Mesendoderm (in vitro differentiated cells): ENCODE measurements at regions not wholly inside any gene's neighbourhood (a gene's known extent, or its start where the extent isn't known, plus 50 kb on each side); places are given as distances from the start of the nearest gene placed in this dataset.

Source experiments
- DNase-seq: peaks from one replicate; pipeline ENCODE4 v3.0.0; 2013
- H2AK5ac ChIP-seq: 2 replicates; pipeline ENCODE4 v1.6.1; 2013; ENCODE audit warnings: low read length, inconsistent platforms
- H2BK120ac ChIP-seq: 2 replicates; pipeline ENCODE4 v1.6.1; 2013; ENCODE audit warnings: low read depth, mild to moderate bottlenecking, low read length, moderate library complexity, mixed read lengths
- H2BK15ac ChIP-seq: replicated peaks from 2 replicates; pipeline ENCODE4 v1.6.1; 2013; ENCODE audit warnings: low read depth, mild to moderate bottlenecking, moderate library complexity
- H2BK5ac ChIP-seq: 2 replicates; pipeline ENCODE4 v1.6.1; 2013; ENCODE audit warnings: low read length, inconsistent platforms
- H3K18ac ChIP-seq: 2 replicates; pipeline ENCODE4 v1.6.1; 2013; ENCODE audit warnings: mild to moderate bottlenecking, low read length, mixed read lengths
- H3K23ac ChIP-seq: one replicate; pipeline ENCODE4 v1.6.1; 2013; ENCODE audit warnings: low read length
- H3K27ac ChIP-seq: 2 replicates; pipeline ENCODE4 v1.5.1; 2013; ENCODE audit warnings: low read depth, mild to moderate bottlenecking, inconsistent platforms, low read length, moderate library complexity
- H3K27me3 ChIP-seq: 2 replicates; pipeline ENCODE4 v1.6.1; 2013; ENCODE audit warnings: low read length, control low read depth, mild to moderate bottlenecking, inconsistent platforms; ENCODE audit not compliant: insufficient read depth, poor library complexity
- H3K36me3 ChIP-seq: 2 replicates; pipeline ENCODE4 v1.6.1; 2013; ENCODE audit warnings: low read length, inconsistent platforms; ENCODE audit not compliant: control insufficient read depth, insufficient read depth
- H3K4ac ChIP-seq: one replicate; pipeline ENCODE4 v1.6.1; 2013; ENCODE audit warnings: low read depth, mild to moderate bottlenecking, low read length, moderate library complexity
- H3K4me1 ChIP-seq: 2 replicates; pipeline ENCODE4 v1.6.1; 2013; ENCODE audit warnings: low read depth, low read length, inconsistent platforms; ENCODE audit not compliant: control insufficient read depth
- H3K4me2 ChIP-seq: 2 replicates; pipeline ENCODE4 v1.6.1; 2013; ENCODE audit warnings: low read length
- H3K4me3 ChIP-seq: 2 replicates; pipeline ENCODE4 v1.5.1; 2013; ENCODE audit warnings: mild to moderate bottlenecking, low read length
- H3K56ac ChIP-seq: one replicate; pipeline ENCODE4 v1.6.1; 2013; ENCODE audit warnings: low read length
- H3K79me1 ChIP-seq: 2 replicates; pipeline ENCODE4 v1.6.1; 2013; ENCODE audit warnings: low read length, inconsistent platforms
- H3K79me2 ChIP-seq: 2 replicates; pipeline ENCODE4 v1.6.1; 2013; ENCODE audit warnings: mild to moderate bottlenecking, low read length; ENCODE audit not compliant: control insufficient read depth, insufficient read depth
- H3K9ac ChIP-seq: 2 replicates; pipeline ENCODE4 v1.6.1; 2013; ENCODE audit warnings: low read length, inconsistent platforms
- H4K5ac ChIP-seq: one replicate; pipeline ENCODE4 v1.6.1; 2013; ENCODE audit warnings: low read length
- H4K8ac ChIP-seq: one replicate; pipeline ENCODE4 v1.6.1; 2013; ENCODE audit warnings: low read depth, mild to moderate bottlenecking, control low read depth, low read length, moderate library complexity
- WGBS: extraction: QIAGEN DNeasy Blood & Tissue Kit; methylation state at CpG from one replicate; pipeline ENCODE4 v1.1.7; 2013; ENCODE audit warnings: low lambda C conversion rate, missing lambda C conversion rate; ENCODE audit not compliant: insufficient coverage; ENCODE audit errors: extremely low coverage; 5-methylcytosine and 5-hydroxymethylcytosine counted together

DNA sequence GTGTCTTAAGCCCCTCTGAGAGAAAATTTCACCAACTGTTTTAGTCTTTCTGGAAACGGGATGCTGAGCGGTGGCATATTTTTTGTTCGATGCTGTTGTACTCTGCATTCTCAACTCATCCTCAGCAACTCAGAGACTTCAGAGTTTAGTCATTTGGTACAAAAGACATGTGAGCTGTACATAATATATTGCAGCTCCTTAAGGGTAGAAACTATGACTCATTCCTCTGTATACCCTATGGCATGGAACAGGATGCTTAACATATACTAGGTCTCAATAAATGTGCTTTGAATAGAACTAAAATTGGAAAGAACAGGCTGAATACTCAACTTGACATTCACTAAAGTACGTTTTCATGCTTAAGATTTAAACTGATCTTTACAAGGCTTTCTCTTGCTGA is 130.5 kb upstream of the SLITRK2 start:
- Histone ChIP-seq H3K23ac (no peak overlapping the region), H3K27me3 (no peaks in the 10 kb centered on the region), H3K4me1 (no peaks in the 10 kb centered on the region), H3K9ac (no peak overlapping the region), H3K56ac (no peak overlapping the region), H4K8ac (no peak overlapping the region), H2BK120ac (no peak overlapping the region), H3K27ac (no peak overlapping the region), H3K4me3 (no peak overlapping the region), H3K36me3 (no peaks in the 10 kb centered on the region), H3K4ac (no peak overlapping the region), H2BK15ac (no peak overlapping the region), H3K18ac (no peak overlapping the region), H3K79me2 (no peaks in the 10 kb centered on the region), H2AK5ac (no peak overlapping the region), H3K4me2 (no peak overlapping the region), H3K79me1 (no peaks in the 10 kb centered on the region), H2BK5ac (no peak overlapping the region), H4K5ac (no peak overlapping the region)
- DNase-seq, result no peak
- no CpG with 5 or more reads among the region's 4 CpGs for WGBS

DNA sequence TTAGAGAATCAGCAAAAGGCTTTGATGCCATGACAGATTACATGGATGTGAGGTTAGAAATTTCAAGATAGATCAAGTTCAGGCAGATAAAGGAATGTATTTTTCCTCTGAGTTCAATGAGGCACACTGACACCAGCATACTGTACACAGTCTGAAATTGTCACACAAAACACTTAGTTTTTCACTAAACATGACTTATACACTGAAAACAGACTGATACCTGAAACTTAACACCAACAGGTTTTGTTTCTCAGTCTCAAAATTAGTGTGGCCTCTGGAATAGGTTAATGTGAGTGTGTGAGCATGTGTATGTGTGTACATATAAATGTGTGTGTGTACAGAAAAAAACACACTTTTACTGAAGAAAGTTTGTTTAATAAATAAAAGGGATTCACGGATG is 129.9 kb upstream of the SLITRK2 start:
- no peak overlapping the region for H3K56ac ChIP-seq
- no peak overlapping the region for H3K4me2 ChIP-seq
- H3K79me1 ChIP-seq, result no peaks in the 10 kb centered on the region
- H3K27ac ChIP-seq, result no peak overlapping the region
- no peaks in the 10 kb centered on the region for H3K36me3 ChIP-seq
- H2AK5ac ChIP-seq, result no peak overlapping the region
- H3K23ac ChIP-seq, result no peak overlapping the region
- no peaks in the 10 kb centered on the region for H3K79me2 ChIP-seq
- no peak overlapping the region for H4K8ac ChIP-seq
- no peak overlapping the region for H2BK5ac ChIP-seq
- H3K4ac ChIP-seq, result no peak overlapping the region
- no peak overlapping the region for H3K4me3 ChIP-seq
- no peak overlapping the region for H3K18ac ChIP-seq
- no peak overlapping the region for H2BK15ac ChIP-seq
- H3K27me3 ChIP-seq, result no peaks in the 10 kb centered on the region
- WGBS, result no CpG with 5 or more reads among the region's 1 CpG
- no peak for DNase-seq
- H4K5ac ChIP-seq, result no peak overlapping the region
- H2BK120ac ChIP-seq, result no peak overlapping the region
- H3K4me1 ChIP-seq, result no peaks in the 10 kb centered on the region
- H3K9ac ChIP-seq, result no peak overlapping the region

DNA sequence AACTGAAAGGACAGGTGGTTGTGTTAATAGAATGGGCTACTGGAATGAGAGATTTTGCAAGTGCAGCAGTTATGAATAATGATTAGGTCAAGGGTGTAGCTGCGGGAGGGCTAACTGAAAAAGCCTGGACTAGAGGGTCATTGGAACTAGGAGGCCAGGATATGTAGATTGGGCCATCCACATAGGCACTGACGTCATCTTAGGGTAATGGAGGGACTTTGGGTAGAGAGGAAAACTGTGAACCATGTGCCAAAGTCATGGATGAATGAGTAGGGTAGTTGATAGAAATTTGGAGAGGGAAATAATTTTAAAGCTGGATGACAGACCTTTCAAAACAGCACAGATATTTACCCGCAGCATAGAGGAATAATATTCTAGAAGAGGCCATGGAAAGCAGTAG is 123.6 kb upstream of the SLITRK2 start:
- Histone ChIP-seq H3K4ac (no peak overlapping the region), H3K4me1 (no peaks in the 10 kb centered on the region), H2BK5ac (no peak overlapping the region), H3K27ac (no peak overlapping the region), H3K9ac (no peak overlapping the region), H2BK15ac (no peak overlapping the region), H3K27me3 (no peaks in the 10 kb centered on the region), H3K23ac (no peak overlapping the region), H4K8ac (no peak overlapping the region), H4K5ac (no peak overlapping the region), H3K56ac (no peak overlapping the region), H3K79me2 (no peaks in the 10 kb centered on the region), H3K79me1 (no peaks in the 10 kb centered on the region), H3K4me2 (no peak overlapping the region), H2AK5ac (no peak overlapping the region), H3K36me3 (no peaks in the 10 kb centered on the region), H2BK120ac (no peak overlapping the region), H3K4me3 (no peak overlapping the region), H3K18ac (no peak overlapping the region)
- WGBS, result no CpG with 5 or more reads among the region's 3 CpGs
- DNase-seq, result no peak

DNA sequence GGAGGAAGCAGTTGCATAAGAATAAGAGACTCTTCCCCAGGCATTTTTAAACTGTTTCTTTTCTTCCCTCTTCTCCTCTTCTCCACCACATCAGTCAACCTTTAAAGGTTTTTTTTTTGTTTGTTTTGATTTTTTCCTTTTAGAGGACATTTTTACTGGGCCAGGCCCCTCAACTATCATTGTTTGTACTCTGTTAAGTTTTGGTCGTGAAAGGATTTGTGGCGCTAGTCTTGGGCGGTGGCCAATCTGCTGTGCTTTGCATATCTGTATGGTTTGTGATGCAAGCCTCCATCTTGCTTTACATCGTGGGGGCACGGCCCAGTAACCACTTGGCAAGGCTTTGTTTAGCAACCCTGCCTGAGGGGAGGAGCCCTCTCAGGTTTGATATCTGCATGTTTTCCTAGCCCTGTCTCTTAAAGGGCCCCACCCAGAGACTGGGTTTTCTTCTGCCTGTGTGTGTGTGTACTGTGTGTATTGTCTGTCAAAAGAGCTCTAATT is 101.9 kb upstream of the SLITRK2 start:
- WGBS, result no CpG with 5 or more reads among the region's 5 CpGs
- Histone ChIP-seq H3K18ac (no peak overlapping the region), H3K79me2 (no peaks in the 10 kb centered on the region), H4K5ac (no peak overlapping the region), H3K27ac (no peak overlapping the region), H3K4me2 (no peak overlapping the region), H3K79me1 (no peaks in the 10 kb centered on the region), H3K27me3 (no peaks in the 10 kb centered on the region), H3K9ac (no peak overlapping the region), H3K4me1 (no peaks in the 10 kb centered on the region), H3K4me3 (no peak overlapping the region), H2AK5ac (no peak overlapping the region), H2BK15ac (no peak overlapping the region), H2BK5ac (no peak overlapping the region), H3K4ac (no peak overlapping the region), H2BK120ac (no peak overlapping the region), H3K23ac (no peak overlapping the region), H4K8ac (no peak overlapping the region), H3K56ac (no peak overlapping the region), H3K36me3 (no peaks in the 10 kb centered on the region)
- DNase-seq, result no peak

DNA sequence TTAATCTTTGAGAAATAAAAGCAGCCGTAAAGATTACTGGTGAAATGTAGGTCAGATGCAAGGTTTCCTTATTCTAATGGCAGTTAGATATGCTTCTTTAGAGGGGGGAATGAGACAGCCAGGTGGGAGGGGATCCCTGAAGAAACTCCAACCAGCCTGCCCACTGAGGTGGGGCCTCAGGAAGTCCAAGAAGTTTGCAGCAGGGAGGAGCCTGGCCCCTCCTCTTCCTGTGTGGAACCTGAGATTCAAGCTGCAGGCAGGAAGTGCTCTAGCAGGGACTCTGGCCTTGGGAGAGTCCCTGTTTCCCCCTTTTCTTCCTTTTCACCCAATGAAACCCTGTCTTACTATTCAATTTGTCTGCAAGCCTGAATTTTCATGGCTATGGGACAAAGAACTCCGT is 101.4 kb upstream of the SLITRK2 start:
- no peak for DNase-seq
- Histone ChIP-seq H2BK120ac (no peak overlapping the region), H3K79me1 (no peaks in the 10 kb centered on the region), H3K56ac (no peak overlapping the region), H3K23ac (no peak overlapping the region), H2AK5ac (no peak overlapping the region), H3K4me2 (no peak overlapping the region), H3K18ac (no peak overlapping the region), H3K4ac (no peak overlapping the region), H3K27ac (no peak overlapping the region), H3K79me2 (no peaks in the 10 kb centered on the region), H4K5ac (no peak overlapping the region), H3K9ac (no peak overlapping the region), H3K4me1 (no peaks in the 10 kb centered on the region), H3K36me3 (no peaks in the 10 kb centered on the region), H2BK5ac (no peak overlapping the region), H3K27me3 (no peaks in the 10 kb centered on the region), H3K4me3 (no peak overlapping the region), H2BK15ac (no peak overlapping the region), H4K8ac (no peak overlapping the region)
- no CpG with 5 or more reads among the region's 2 CpGs for whole genome bisulfite sequencing

DNA sequence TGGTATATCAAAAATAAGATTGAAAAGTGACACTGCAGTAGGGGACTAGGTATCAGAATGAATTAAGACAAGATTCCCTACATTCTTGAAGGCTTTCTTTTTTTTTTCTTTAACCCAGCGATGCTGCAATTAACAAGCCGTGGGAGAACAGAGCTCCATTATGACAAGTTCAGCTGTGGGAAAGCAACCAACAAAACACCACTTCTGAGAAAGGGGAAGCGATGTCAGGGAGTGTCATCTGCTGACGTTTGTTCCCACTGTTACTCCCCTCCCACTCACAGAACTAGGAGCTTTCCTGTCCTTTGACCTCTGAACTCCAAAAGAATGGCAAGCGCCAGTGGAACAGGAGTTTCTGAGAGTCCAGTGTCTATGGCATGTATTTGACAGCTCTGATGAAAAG is 90.2 kb upstream of the SLITRK2 start:
- no CpG with 5 or more reads among the region's 5 CpGs for WGBS
- Histone ChIP-seq H3K4me1 (peaks cover 5% of the 10 kb centered on the region), H4K8ac (no peak overlapping the region), H3K4me2 (no peak overlapping the region), H3K36me3 (no peaks in the 10 kb centered on the region), H3K27ac (no peak overlapping the region), H3K79me2 (no peaks in the 10 kb centered on the region), H3K18ac (no peak overlapping the region), H2BK15ac (no peak overlapping the region), H2BK120ac (no peak overlapping the region), H2AK5ac (no peak overlapping the region), H3K56ac (no peak overlapping the region), H3K9ac (no peak overlapping the region), H3K4me3 (no peak overlapping the region), H3K4ac (no peak overlapping the region), H3K79me1 (no peaks in the 10 kb centered on the region), H4K5ac (no peak overlapping the region), H3K23ac (no peak overlapping the region), H2BK5ac (no peak overlapping the region), H3K27me3 (no peaks in the 10 kb centered on the region)
- DNase-seq, result peak; percentile 8
